Stimulated activated CD4-positive, alpha-beta T cell treated with anti-CD3 and anti-CD28 coated beads, Interleukin-1b, Interleukin-23, amount 100 ng/mL, for 48 hours (primary cell): ENCODE measurements at regions not wholly inside any gene's neighbourhood (a gene's known extent, or its start where the extent isn't known, plus 50 kb on each side); places are given as distances from the start of the nearest gene placed in this dataset.

Experiments
- DNase-seq: peaks from one replicate; pipeline ENCODE4 v3.0.0-alpha.2; 2020

DNA sequence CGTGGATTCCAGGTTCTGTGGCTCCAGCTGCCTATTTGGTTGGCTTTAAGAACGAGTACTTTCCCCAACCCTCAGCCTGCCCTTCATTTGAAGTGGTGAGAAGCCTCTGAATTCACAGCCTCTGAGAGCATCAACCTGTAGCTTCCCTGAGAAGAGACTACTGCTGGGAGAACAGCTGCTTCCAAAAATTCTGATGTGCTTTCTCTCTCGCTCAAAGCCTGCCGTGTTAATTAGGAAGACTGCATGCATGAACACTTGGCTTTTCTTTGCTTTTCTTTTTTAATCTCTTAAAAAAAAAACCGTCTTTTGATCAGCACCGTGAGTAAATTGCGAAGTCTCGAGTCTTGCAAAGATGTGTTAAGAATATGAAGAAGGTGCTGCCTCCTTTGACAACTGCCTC, 153.4 kb upstream of the MAP1B start:
- DNase-seq: no peak

DNA sequence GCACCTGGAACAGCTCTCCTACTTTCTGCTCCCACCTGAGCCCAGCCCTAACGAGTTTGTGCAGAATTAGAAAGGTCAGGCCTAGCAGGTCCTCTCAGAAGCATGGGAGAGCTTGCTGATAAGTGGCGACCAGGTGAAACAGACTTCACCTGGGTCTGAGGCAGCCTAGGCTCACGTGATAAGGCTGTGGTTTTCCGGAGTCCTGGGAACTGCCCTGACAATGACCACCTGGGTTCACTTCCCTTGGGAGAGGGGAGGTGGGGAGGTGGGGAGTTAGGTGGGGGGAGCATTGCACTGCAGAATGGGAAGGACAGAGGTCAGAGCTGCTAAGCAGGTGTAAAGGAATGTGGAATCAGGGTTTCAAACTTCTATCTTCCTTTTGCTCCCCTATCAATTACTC, 152.9 kb upstream of the MAP1B start:
- DNase-seq: no peak

DNA sequence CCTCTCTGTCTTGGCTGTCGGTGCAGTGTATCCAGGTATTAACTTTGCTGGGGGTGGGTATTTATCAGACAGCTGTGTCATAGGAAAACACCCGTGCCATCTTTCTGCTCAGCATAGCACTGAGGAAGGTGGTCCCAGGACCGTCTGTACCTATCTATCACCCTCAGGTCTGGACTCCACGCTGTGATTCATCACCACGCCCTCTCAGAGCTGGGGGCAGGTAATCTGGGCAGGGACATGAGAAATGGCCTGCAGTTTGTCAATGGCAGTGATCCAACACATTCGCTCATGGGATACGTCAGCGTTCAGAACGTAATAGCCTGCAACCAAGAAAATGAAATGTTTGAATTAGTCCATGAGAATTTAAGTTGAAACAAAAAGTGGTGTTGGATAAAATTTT, 151.6 kb upstream of the MAP1B start:
- DNase-seq: no peak

DNA sequence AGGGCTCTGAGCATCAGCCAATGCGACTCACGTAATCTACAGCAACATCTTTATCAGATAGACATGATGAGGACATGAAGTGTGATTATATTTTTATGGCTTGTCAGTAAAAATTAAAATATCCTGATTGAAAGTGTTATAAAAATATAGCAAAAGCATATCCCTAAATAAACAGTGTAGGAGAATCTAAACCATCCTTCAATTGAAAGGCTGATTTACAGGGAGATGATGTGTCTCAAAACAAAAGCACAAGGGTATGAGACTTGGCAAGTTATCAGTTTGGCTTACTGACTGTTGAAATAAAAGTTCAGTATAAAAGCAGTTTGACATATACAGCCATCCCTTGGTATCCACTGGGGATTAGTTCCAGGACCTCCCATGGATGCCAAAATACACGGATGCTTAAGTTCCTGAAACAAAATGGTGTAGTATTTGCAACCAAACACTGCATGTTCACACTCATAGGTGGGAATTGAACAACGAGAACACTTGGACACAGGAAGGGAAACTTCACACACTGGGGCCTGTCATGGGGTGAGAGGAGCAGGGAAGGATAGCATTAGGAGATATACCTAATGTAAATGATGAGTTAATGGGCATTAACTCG, 149.9 kb upstream of the MAP1B start:
- DNase-seq: no peak

DNA sequence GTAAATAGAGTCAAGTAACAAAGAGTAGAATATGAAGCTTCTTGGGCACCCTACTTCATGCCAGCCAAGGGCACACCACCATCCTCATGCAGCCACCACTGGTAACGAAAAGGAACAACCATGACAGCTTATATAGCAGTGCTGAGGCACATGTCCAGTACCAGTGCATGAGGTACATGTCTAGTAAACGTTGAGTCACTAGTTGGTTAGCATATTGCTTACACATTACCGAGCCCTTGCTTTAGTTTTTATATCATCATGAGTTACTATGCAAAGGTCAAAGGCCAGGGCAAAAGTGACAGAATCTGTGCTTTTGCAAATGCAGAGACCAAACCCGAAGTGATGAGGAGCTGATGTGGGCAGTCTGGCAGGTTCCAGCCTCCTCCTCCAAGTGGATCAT, 147.1 kb upstream of the MAP1B start:
- DNase-seq: no peak

DNA sequence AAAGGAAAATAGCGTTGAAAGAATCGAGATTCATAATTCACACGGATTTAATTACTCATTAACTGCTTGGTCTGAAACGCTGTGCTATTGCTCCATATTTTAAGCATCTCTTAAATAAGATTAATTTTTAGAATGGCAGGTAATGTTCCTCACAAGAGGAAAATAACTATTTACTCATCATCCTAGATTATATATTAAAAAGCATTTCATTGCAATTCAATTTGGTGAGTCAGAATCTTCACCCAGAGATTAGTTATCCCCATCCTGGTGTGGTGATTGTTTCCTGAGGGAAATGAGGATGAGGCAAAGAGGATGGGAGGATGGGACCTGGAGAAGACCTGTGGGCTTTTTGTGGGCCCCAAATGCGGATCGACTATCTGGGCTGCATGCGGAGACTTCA, 145.5 kb upstream of the MAP1B start:
- no peak for DNase-seq

DNA sequence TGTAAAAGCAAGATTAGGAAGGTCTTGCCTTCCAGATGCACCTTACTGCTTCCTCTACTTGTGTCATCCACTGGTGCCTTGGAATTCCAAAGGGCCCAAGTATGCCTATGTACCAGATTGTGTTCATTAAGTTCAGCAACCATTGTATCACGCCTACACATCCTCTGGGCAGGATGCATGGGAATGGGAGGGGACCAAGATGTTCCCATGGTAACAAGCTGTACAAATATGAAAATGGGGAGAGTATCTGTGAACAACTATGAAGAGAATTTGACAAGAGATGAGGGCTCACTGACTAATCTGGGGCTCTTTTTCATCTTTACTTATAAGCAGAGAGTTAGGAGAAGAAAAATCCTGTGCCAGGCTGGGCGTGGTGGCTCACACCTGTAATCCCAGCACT, 137.8 kb upstream of the MAP1B start:
- DNase-seq: no peak

DNA sequence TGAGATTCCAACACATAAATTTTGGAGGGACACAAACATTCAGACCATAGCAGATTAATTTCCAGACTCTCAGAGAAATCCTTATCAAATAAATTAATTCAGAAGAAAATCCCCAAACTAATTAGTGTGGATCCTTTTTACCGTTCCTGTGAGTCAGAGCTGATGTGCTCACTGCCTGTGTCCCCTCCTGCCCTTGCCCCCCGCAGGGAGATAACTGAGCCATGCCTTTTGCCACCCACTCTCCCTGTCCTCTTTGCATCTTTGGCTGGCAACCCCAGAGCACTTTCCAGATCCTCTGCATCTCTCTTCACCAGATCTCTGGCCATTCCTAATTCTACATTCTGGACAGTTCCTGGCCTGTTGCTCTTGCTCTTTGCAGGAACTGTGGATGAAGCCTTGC, 135.4 kb upstream of the MAP1B start:
- DNase-seq: no peak

DNA sequence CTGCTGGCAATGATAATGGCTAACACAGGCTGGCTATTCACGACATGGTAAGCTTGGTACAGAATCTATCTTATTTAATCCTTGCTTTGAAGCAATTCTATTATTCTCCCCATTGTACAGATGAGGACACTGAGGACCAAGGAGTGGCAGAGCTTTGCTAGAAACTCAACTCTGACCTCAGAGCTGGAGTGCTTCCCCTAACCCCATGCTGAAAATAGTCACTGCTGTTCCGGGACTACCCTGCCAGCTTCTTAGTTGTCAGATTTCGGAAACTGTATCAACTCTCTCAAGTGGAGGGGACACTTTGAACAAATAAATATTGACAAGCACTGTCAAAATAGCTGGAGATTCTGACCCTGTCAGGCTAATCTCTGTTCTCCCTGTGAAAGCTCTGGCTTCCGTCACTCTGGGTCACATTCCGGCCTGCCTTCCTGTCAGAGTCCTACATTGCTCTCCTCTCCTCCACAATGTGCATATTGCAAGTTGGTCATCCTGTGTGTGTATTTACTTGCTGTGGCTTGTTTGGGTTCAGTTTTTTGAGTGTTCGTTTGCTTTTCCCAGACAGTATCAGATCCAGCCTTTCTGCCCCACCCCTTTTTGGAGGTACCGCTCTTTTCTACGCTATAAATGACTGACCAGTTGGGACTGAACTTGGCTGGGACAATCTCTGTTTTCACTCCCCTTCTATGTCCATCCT, 134.3 kb upstream of the MAP1B start:
- no peak for DNase-seq

DNA sequence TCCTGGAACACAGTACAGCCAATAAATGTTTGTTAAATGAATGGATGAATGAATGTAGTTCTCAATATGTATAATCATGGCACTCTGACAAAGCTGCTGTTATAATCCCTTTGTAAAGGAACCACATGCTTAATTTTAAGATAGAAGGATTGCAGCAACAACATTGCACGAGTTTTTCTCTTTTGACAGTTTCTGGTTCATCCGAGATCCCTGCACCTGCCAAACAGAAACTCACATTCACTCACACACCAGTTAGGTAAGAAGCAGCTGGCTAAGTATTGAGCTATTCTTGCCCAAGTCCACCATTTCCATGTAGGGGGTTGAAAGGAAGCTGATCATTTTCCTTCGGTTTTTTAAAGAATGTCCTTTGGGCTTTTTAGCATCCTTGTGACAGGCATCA, 133.7 kb upstream of the MAP1B start:
- DNase-seq: no peak

DNA sequence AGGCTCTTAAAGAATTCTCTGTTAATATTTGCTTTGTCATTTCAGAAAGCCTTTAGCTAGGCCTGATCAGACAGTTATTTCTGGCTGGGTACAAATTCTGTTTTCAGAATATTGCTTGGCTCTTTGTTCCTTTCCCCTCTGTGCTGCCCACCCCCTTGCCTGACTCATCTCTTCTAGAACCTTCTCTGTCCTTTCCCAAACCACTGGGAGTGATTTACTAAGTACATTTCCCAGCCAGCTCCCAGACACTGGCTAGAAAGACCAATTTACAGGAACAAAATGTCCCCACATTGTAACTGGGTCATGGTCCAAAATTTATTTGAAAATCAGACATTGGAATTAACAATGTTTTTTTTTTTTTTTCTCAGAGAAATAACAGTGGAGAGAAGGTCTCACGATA, 133.1 kb upstream of the MAP1B start:
- DNase-seq: no peak

DNA sequence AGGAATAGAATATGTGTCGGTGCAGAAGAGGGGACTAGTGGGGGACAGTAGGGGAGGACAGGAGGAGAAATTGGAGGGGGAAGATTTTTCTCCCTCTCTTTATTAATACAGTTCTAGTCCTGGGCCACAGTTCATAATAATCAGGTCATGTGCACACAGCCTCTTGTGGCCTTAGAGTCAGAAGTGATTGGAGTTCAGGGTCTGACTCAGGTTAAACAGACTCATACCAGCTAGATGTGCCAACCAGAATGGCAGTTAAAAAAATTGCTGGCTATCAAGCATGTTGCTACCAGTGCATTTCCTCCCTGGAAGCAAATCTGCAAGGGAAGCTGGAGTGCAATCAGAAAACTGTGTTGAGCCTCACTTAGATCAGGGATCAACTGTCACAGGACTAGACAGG, 132.7 kb upstream of the MAP1B start:
- DNase-seq: no peak

DNA sequence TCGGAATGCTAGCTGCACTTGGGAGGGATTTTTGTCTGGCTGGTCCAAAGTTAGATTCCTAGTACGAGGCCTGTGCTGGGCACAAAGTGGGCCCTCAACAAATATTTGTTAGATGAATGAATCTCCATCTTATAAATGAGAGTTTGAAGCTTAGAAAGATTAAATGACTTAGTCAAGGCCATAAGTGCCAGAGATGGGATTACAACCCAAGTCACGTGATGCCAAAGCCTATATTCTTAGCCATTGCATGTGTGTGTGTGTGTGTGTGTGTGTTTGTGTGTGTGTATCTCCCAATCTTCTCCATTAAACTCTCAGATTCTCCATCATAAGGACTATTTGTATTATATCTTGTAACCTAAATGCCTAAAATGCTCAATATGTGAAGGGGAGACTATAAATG, 130.8 kb upstream of the MAP1B start:
- DNase-seq: no peak

DNA sequence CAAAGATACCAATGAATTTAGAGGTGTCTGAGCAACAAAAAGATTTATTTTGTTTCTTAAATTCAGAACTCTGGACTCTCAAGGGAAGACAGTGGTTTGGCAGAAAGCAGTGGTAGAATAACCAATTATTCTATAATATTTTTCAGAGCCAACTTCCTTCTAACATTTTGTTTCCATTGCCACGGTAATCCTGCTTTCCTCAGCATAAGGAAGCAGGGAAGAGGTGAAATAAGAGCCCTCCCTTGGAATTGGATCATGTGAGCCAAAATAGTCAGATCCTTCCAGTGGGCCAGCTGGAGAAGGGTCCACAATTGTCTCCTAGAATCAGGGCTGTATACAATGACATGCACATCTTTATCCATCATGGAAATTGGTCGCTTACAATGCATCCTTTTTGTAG, 130.0 kb upstream of the MAP1B start:
- DNase-seq: no peak

DNA sequence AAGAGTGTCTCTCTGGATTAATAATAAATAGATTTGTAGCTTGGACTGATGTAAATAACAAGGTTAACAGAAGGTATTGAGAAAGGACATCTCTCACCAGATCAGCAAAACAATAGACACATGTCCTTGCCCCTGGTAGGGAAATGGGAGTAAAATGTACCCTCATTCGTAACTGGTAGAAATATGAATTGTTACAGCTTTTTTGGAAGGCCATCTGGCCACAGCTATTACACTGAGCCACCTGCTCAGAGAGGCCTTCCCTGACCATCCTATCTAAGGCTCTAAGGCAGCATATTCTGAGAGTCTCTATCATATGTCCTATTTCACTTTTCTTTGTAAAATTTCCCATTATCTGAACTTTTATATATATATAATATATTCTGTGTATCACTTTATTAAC, 129.1 kb upstream of the MAP1B start:
- no peak for DNase-seq

DNA sequence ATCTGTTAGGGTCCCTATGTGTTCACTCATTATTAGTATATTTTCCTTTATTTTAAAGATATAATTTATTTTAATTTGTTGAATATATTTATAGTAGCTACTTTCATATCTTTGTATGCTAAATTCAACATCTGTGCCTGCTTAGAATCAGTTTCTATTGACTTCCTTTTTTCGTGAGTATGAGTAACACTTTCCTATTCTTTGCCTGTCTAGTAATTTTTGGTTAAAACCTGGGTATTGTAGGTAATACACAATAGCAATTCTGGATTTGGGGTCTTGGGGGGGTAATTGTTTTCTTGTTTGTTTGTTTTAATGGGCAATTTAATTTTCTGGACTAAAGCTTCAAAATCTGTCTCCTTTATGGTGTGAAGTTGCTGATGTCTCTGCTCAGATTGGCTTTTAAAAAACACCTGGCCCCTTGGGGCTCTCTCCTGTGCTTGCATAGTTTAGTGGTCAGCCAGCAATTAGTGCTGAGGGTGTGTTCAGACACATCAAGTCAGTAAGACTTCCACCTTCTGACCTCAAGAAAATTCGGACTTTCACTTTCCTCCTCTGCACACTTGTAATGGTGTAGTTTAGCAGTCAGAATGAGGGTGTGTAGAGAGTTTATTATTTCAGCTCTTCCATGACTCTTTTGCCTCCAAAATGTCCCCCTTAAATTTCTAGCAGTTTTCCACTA, 124.4 kb upstream of the MAP1B start:
- DNase-seq: no peak

DNA sequence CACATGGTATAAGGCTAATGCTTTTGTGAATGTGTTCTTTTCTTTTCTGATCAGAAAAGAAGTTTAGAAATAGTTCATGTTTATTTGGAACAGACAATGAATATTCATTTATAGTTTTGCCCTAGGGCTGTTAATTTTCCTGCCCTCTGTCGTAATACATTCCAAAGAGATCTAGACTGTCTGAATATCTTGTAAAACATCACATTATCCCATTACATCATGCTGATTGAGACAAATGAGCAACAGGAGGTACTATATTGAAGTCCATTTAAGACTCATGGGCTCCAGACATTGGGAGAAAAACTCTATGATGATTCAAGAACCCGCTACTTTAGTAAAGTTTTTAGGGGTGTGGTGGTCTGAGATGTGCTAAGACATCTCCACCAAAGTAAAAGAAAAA, 121.2 kb upstream of the MAP1B start:
- no peak for DNase-seq

DNA sequence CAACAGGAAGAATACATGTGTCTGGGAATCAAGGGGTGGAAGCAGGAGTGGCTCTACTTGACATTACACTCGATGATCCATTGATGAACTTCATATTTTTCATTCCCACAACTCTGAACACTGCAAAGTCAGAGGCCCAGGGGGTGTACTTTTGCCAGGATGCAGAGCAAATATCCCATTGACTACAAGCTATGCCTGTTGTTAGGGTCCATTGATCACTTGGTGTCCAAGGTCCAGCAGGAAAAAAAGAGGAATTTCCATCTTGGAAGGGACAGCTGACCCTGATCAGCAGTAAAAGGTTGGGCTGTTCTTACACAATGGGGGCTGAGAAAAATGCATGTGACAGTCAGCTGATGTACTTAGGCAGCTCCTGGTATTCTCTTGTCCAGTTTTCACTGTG, 118.5 kb upstream of the MAP1B start:
- no peak for DNase-seq

DNA sequence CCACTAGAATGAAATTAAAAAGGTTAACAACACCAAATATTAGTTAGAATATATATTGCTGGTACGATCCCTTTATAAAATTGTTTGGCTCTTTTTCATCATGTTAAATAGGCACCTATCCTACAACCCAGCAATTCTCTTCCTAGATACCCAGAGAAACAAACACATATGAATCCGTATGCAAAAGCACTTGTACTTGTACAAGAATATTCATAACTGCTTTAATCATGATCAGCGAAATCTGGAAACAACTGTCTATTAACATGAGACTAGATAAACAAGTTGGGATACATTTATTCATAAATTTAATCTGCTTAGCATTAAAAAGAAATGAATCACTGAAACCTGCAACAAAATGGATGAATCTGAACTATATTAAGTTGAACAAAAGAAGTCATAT, 113.7 kb upstream of the MAP1B start:
- no peak for DNase-seq

DNA sequence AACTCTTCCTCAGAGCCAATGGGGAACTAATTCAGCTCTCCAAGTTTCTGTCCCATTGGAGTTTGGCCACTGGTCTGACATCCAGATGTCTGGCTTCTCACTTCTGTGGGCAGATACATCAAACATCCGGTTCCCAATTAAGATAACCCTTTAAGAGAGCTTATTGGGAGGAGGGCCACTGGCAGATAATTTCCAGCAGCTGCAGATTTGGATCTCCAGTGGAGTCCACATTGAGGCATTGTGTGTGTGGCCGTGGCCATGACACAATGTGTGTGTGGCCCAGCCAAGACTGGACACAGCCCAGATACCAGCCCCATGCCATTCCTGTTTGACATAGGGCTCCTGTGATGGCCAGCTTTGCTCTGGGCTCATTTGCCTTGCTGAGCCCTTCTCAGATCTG, 110.5 kb upstream of the MAP1B start:
- no peak for DNase-seq

DNA sequence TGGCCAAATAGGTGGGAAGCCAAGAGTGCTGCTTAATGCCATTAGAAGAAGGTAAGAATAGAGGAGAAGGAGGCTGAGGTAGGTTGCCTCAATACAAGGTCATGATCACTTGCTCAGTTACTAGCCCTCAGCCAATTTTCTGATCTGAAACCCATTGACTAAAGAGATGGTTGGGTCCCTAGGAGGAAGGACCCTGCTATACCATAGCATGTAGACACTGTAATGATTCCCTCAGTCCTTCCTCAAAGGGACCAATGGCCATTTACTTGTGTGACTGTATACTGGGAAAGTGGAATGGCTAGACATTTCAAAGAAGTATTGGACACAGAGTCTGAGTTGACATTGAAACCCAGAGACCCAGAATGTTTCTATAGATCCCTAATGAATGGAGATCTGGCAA, 108.5 kb upstream of the MAP1B start:
- DNase-seq: no peak

DNA sequence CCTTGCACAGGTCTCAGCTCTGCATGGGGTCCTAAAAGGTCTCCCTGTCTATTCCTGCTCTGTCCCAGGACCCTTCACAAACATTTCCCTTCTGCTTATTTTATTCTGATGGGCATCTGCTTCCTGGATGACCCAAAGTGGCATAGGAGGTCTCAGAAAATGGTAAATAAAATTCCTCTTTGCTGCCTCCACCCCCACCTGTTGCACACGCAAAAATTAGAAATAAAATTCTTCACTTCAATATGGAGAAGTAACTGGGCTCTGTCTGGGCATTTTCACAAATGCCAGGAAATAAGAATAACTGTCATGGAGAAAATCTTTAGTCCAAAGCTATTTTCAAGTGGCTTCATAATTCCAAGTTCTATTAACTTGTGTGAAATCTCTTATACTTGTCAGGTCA, 106.6 kb upstream of the MAP1B start:
- DNase-seq: no peak

DNA sequence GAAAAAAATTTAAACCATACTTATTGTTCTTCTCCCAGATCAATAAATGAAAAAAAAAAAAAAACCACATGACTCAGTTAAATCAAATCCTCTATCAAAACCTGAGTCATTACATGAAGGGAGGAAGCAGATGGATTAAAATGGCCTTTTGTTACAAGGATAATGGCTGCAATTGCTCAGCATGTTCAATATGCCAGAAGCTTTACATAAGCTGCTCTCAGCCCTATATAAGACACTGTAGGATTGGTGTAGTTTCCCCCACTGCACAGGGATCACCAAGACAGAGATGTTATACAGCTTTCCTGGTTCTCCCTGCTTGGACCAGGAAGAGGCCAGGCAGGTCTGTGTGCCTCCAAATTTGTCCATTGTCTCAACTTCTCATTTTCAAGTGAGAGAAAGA, 101.6 kb upstream of the MAP1B start:
- DNase-seq: no peak

DNA sequence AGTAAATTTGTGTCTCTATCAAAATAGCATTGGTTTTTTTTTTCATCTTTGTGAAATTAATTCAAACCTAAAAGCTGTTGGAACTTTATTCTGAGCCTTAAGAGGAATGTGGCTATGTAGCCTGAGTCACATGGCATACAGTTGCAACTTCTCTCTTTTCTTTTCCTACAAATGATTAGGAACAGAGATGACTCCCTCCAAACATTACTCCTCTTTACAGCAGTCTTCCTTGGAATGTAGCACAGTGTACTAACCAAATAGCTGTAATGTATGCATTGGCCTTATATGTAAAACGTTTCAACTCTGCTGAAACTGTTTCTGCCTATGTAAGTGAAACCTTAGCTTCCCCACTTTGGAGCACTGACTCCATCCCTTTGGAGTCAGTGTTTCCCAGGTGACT, 100.9 kb upstream of the MAP1B start:
- DNase-seq: no peak
